GM20000 (cell line): ENCODE measurements at regions not wholly inside any gene's neighbourhood (a gene's known extent, or its start where the extent isn't known, plus 50 kb on each side); places are given as distances from the start of the nearest gene placed in this dataset.

ENCODE experiments used
- DNase-seq: peaks from one replicate; pipeline ENCODE4 v3.0.0; 2012; ENCODE audit warnings: low spot score
- TF ChIP-seq, protein P1 (sequence below): IDR thresholded peaks from 2 replicates; pipeline ENCODE4 v1.5.1; 2012; ENCODE audit warnings: mild to moderate bottlenecking, control low read depth; ENCODE audit errors: extremely low read depth, missing control alignments

GRCh38 chr3:22714749-22715148 lies 488.4 kb upstream of the UBE2E2 start:
- no peak for DNase-seq
- TF ChIP-seq, protein P1, sequence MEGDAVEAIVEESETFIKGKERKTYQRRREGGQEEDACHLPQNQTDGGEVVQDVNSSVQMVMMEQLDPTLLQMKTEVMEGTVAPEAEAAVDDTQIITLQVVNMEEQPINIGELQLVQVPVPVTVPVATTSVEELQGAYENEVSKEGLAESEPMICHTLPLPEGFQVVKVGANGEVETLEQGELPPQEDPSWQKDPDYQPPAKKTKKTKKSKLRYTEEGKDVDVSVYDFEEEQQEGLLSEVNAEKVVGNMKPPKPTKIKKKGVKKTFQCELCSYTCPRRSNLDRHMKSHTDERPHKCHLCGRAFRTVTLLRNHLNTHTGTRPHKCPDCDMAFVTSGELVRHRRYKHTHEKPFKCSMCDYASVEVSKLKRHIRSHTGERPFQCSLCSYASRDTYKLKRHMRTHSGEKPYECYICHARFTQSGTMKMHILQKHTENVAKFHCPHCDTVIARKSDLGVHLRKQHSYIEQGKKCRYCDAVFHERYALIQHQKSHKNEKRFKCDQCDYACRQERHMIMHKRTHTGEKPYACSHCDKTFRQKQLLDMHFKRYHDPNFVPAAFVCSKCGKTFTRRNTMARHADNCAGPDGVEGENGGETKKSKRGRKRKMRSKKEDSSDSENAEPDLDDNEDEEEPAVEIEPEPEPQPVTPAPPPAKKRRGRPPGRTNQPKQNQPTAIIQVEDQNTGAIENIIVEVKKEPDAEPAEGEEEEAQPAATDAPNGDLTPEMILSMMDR: no peak

GRCh38 chr3:22720596-22720995 lies 482.5 kb upstream of the UBE2E2 start:
- no peak for DNase-seq
- TF ChIP-seq, protein P1: no peak

DNA sequence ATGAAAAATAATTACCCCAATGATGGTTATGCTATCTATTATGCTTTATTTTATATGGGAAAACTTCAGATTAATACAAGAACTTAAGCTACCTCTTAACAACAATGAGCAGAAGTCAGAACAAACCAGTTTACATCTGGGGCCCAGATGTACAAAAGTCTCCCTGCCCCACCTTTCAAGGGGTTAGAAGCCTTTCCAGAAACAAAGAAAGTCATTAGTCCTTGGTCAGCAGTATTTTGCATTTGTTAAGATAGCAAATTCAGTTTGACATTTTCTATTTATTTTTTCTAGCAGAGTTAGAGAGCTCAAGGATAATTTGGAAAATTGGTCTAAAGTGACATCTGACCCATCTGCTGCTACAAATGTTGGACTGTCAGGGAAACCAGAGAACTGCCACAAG lies 478.7 kb upstream of the UBE2E2 start:
- no peak for DNase-seq
- TF ChIP-seq, protein P1: no peak

- DNase-seq: no peak
- TF ChIP-seq, protein P1: no peak
These were observed 474.7 kb upstream of the UBE2E2 start for GRCh38 chr3:22728406-22728805.

DNA sequence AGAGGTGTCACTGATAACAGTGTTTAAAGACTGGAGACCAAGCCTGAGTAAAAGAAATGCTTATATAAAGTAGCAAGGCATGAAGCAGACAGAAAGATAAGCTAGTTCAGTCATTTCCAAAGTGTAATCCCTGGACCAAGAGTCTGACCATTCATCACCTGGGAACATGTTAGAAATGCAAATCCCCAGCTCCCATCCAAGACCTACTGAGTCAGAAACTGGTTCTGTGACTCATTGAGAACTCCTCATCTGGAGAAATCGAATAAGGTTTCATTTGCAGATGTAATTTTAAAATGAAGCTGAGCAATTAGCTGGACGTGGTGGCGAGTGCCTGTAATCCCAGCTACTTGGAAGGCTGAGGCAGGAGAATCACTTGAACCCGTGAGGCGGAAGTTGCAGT lies 473.9 kb upstream of the UBE2E2 start:
- no peak for DNase-seq
- TF ChIP-seq, protein P1: no peak

- TF ChIP-seq, protein P1: no peak
- DNase-seq: no peak
These were observed 473.1 kb upstream of the UBE2E2 start for GRCh38 chr3:22729981-22730380.

DNA sequence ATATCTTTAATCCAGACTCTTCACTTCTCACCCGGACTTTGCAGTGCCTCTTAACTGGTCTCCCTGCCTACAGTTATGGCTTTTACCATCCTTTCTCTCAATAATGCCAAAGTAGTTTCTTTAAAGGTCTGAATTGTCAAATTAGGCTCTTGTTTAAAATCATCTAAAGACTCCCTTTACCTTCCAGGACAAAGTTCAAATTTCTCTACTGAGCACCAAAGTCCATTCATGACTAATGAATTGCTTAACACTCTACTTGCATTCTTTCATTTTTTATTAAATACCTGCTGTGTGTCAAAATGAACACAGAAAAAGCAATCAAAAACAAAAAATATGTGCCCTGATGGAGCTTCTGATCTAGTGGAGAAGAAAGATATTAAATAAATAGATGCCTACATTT lies 472.4 kb upstream of the UBE2E2 start:
- TF ChIP-seq, protein P1: no peak
- DNase-seq: no peak

DNA sequence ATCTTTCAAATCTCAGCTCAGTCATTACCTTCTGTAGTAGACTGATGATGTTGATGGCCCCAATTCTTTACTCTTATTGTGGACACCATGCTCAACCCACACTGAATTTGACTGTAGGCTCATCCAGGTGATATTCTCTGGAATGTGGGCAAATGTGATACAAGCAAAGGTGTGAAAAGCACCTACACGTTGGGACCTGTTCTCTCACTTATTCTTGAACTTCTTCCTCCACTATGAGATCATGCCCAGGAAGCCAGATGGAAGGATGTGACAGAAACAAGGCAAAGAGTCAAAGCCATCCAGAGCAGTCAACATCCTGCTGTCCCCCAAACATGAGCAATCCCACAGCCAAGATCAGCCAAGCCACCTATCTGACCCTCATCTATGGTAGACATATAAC lies 471.2 kb upstream of the UBE2E2 start:
- TF ChIP-seq, protein P1: no peak
- no peak for DNase-seq
